Endodermal cell (in vitro differentiated cells): ENCODE measurements at regions not wholly inside any gene's neighbourhood (a gene's known extent, or its start where the extent isn't known, plus 50 kb on each side); places are given as distances from the start of the nearest gene placed in this dataset.

Source experiments
- DNase-seq: peaks from one replicate; pipeline ENCODE4 v3.0.0-alpha.2; 2017
- H3K27ac ChIP-seq: 2 replicates; pipeline ENCODE4 v1.5.1; 2013; ENCODE audit warnings: mild to moderate bottlenecking, low read depth, low read length, moderate library complexity
- H3K27me3 ChIP-seq: 2 replicates; pipeline ENCODE4 v1.6.1; 2013; ENCODE audit warnings: mild to moderate bottlenecking, low read length, moderate library complexity; ENCODE audit not compliant: insufficient read depth, control insufficient read depth, poor library complexity, severe bottlenecking
- H3K36me3 ChIP-seq: 2 replicates; pipeline ENCODE4 v1.7.0; 2013; ENCODE audit warnings: mild to moderate bottlenecking, low read length, moderate library complexity; ENCODE audit not compliant: control insufficient read depth, insufficient read depth
- H3K4me1 ChIP-seq: one replicate; pipeline ENCODE4 v1.7.0; 2013; ENCODE audit warnings: low read length; ENCODE audit not compliant: control insufficient read depth, insufficient read depth
- H3K4me3 ChIP-seq: 2 replicates; pipeline ENCODE4 v1.5.1; 2013; ENCODE audit warnings: mild to moderate bottlenecking, low read length, moderate library complexity
- H3K9ac ChIP-seq: 2 replicates; pipeline ENCODE4 v1.6.1; 2013; ENCODE audit warnings: mild to moderate bottlenecking, low read length, moderate library complexity; ENCODE audit not compliant: poor library complexity, severe bottlenecking; ENCODE audit errors: extremely low read depth
- H3K9me3 ChIP-seq: 2 replicates; pipeline ENCODE4 v1.6.1; 2013; ENCODE audit warnings: mild to moderate bottlenecking, low read length, moderate library complexity; ENCODE audit not compliant: control insufficient read depth
- H3K27ac Mint-ChIP-seq: 2 replicates; pipeline ENCODE4 v1.8.0; 2020; ENCODE audit warnings: mixed read lengths
- H3K27me3 Mint-ChIP-seq: 2 replicates; pipeline ENCODE4 v1.8.0; 2021; ENCODE audit warnings: mild to moderate bottlenecking, mixed read lengths; ENCODE audit not compliant: insufficient read depth
- H3K36me3 Mint-ChIP-seq: 2 replicates; pipeline ENCODE4 v1.8.0; 2020; ENCODE audit warnings: low read depth, mixed read lengths
- H3K4me1 Mint-ChIP-seq: 2 replicates; pipeline ENCODE4 v1.8.0; 2020; ENCODE audit warnings: mixed read lengths
- H3K4me3 Mint-ChIP-seq: 2 replicates; pipeline ENCODE4 v1.8.0; 2020; ENCODE audit warnings: mild to moderate bottlenecking, moderate library complexity, mixed read lengths
- H3K9me3 Mint-ChIP-seq: 2 replicates; pipeline ENCODE4 v1.8.0; 2020; ENCODE audit warnings: mild to moderate bottlenecking, mixed read lengths
- CTCF ChIP-seq: fragments of 200-600 bp; sonication (generic); conservative IDR thresholded peaks from 2 replicates; pipeline ENCODE4 v1.5.0; 2021; ENCODE audit warnings: antibody characterized with exemption, mild to moderate bottlenecking
- WGBS, 2 experiments: methylation state at CpG; one replicate each; pipeline versions ENCODE4 v1.1.5 to v1.1.7; 2013; ENCODE audit warnings: missing lambda C conversion rate in 2 of 2, mixed read lengths in 1 of 2; ENCODE audit not compliant: insufficient coverage in 1 of 2, insufficient read length in 1 of 2; 5-methylcytosine and 5-hydroxymethylcytosine counted together

GRCh38 chr13:61873717-61874116 is 458.1 kb upstream of the PCDH20 start:
- Histone ChIP-seq H3K4me3 (no peak overlapping the region), H3K4me1 (no peaks in the 10 kb centered on the region), H3K9ac (no peak overlapping the region), H3K9me3 (peaks cover 47% of the 10 kb centered on the region), H3K27me3 (peaks cover 30% of the 10 kb centered on the region), H3K27ac (no peak overlapping the region), H3K36me3 (no peaks in the 10 kb centered on the region)
- no peak overlapping the region for H3K4me3 Mint-ChIP-seq
- H3K9me3 Mint-ChIP-seq = peaks cover 49% of the 10 kb centered on the region
- H3K4me1 Mint-ChIP-seq = no peaks in the 10 kb centered on the region
- DNase-seq = no peak
- peaks cover 12% of the 10 kb centered on the region for H3K27me3 Mint-ChIP-seq
- no peak for TF ChIP-seq CTCF
- H3K36me3 Mint-ChIP-seq = no peaks in the 10 kb centered on the region
- no peak overlapping the region for H3K27ac Mint-ChIP-seq

GRCh38 chr13:61857198-61857597 is 441.5 kb upstream of the PCDH20 start:
- Histone ChIP-seq H3K4me3 (no peak overlapping the region), H3K27me3 (no peaks in the 10 kb centered on the region), H3K9ac (no peak overlapping the region), H3K9me3 (no peaks in the 10 kb centered on the region), H3K4me1 (no peaks in the 10 kb centered on the region), H3K36me3 (no peaks in the 10 kb centered on the region), H3K27ac (no peak overlapping the region)
- no peak for DNase-seq
- no peaks in the 10 kb centered on the region for H3K9me3 Mint-ChIP-seq
- no peak for TF ChIP-seq CTCF
- no peak overlapping the region for H3K4me3 Mint-ChIP-seq
- H3K27ac Mint-ChIP-seq = no peak overlapping the region
- WGBS, 2 experiments = 93% methylated on average over 3 of the region's 3 CpGs; no CpG with 5 or more reads in 1 of the 2 experiments
- no peaks in the 10 kb centered on the region for H3K36me3 Mint-ChIP-seq
- no peaks in the 10 kb centered on the region for H3K4me1 Mint-ChIP-seq
- H3K27me3 Mint-ChIP-seq = no peaks in the 10 kb centered on the region

DNA sequence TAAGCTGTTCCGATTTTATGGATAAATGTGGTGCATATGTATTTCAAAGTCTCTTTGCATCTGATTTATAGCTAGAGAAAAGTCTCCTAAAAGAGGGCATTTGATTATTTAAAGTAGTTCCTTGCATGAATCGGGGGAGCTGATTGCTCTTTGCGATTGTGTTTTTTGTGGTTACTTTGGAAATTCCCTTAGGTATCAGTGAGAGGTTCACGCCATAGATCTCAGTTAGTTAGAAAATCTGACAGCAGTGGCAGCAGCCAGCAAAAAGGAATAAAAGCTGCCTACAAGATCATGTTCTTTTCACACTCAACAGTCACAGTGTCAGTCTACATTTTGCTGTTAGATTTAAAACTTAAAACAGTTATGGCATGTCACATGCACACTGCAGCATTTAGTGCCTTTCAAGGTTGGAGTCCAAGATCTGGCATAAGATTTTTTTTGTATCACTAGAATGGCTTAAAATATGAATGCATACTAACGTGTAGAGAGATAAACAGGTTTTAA is 436.5 kb upstream of the PCDH20 start:
- Histone ChIP-seq H3K4me3 (no peak overlapping the region), H3K9me3 (no peaks in the 10 kb centered on the region), H3K4me1 (no peaks in the 10 kb centered on the region), H3K36me3 (no peaks in the 10 kb centered on the region), H3K27ac (no peak overlapping the region), H3K27me3 (no peaks in the 10 kb centered on the region), H3K9ac (no peak overlapping the region)
- WGBS, 2 experiments = 91 to 96% methylated on average over 3 to 4 of the region's 5 CpGs
- Mint-ChIP-seq H3K36me3 (no peaks in the 10 kb centered on the region), H3K9me3 (no peaks in the 10 kb centered on the region), H3K4me3 (no peak overlapping the region), H3K27ac (no peak overlapping the region), H3K4me1 (no peaks in the 10 kb centered on the region), H3K27me3 (no peaks in the 10 kb centered on the region)
- DNase-seq = no peak
- TF ChIP-seq CTCF = no peak
